ENCODE measurements at regions not wholly inside any gene's neighbourhood (a gene's known extent, or its start where the extent isn't known, plus 50 kb on each side); places are given as distances from the start of the nearest gene placed in this dataset.

GRCh38 chr16:61296814-61297213 is 739.4 kb downstream of the CDH8 start:
- H3K4me3 ChIP-seq (ENCODE audit: low read depth, low read length), result no peak overlapping the region
- no peak overlapping the region for H3K27ac ChIP-seq
- in situ Hi-C loops (cut with HindIII; ENCODE audit: low pct_ligation_motif_present, low sequenced_read_pairs), result no loop called here
- H3K36me3 ChIP-seq (replicated peaks), result no peaks in the 10 kb centered on the region
- no peak for TF ChIP-seq CTCF (IDR thresholded peaks at IDR 0.05; ENCODE audit: low read depth, low read length, missing control alignments)
- DNase-seq, result no peak
- no peaks in the 10 kb centered on the region for H3K27me3 ChIP-seq (replicated peaks)

- Histone ChIP-seq H3K4me3 (ENCODE audit: low read depth, low read length) (no peak overlapping the region), H3K27ac (no peak overlapping the region), H3K27me3 (replicated peaks) (no peaks in the 10 kb centered on the region), H3K36me3 (replicated peaks) (no peaks in the 10 kb centered on the region)
- in situ Hi-C loops (cut with HindIII; ENCODE audit: low pct_ligation_motif_present, low sequenced_read_pairs), result no loop called here
- DNase-seq, result no peak
- TF ChIP-seq CTCF (IDR thresholded peaks at IDR 0.05; ENCODE audit: low read depth, low read length, missing control alignments), result no peak
Observed at GRCh38 chr16:61296305-61296704, 739.9 kb downstream of the CDH8 start.

GRCh38 chr16:61295311-61295710 is 740.9 kb downstream of the CDH8 start:
- H3K27me3 ChIP-seq (replicated peaks), result no peaks in the 10 kb centered on the region
- DNase-seq, result peak; percentile 28
- in situ Hi-C loops (cut with HindIII; ENCODE audit: low pct_ligation_motif_present, low sequenced_read_pairs), result no loop called here
- H3K36me3 ChIP-seq (replicated peaks), result no peaks in the 10 kb centered on the region
- no peak overlapping the region for H3K27ac ChIP-seq
- H3K4me3 ChIP-seq (ENCODE audit: low read depth, low read length), result no peak overlapping the region
- TF ChIP-seq CTCF (IDR thresholded peaks at IDR 0.05; ENCODE audit: low read depth, low read length, missing control alignments), result no peak

- H3K27me3 ChIP-seq (replicated peaks), result no peaks in the 10 kb centered on the region
Observed at GRCh38 chr16:61289141-61289540, 747.1 kb downstream of the CDH8 start.

GRCh38 chr16:61277849-61278248 is 758.4 kb downstream of the CDH8 start:
- Histone ChIP-seq H3K36me3 (replicated peaks) (no peaks in the 10 kb centered on the region), H3K4me3 (ENCODE audit: low read depth, low read length) (no peak overlapping the region), H3K27ac (no peak overlapping the region), H3K27me3 (replicated peaks) (no peaks in the 10 kb centered on the region)
- in situ Hi-C loops (cut with HindIII; ENCODE audit: low pct_ligation_motif_present, low sequenced_read_pairs), result no loop called here
- no peak for DNase-seq
- TF ChIP-seq CTCF (IDR thresholded peaks at IDR 0.05; ENCODE audit: low read depth, low read length, missing control alignments), result no peak

More at GRCh38 chr16:61289141-61289540, 747.1 kb downstream of the CDH8 start:
- no peak overlapping the region for H3K27ac ChIP-seq
- no peak overlapping the region for H3K4me3 ChIP-seq (ENCODE audit: low read depth, low read length)
- TF ChIP-seq CTCF (IDR thresholded peaks at IDR 0.05; ENCODE audit: low read depth, low read length, missing control alignments), result no peak
- DNase-seq, result no peak
- no peaks in the 10 kb centered on the region for H3K36me3 ChIP-seq (replicated peaks)
- in situ Hi-C loops (cut with HindIII; ENCODE audit: low pct_ligation_motif_present, low sequenced_read_pairs), result no loop called here

- in situ Hi-C loops (cut with HindIII; ENCODE audit: low pct_ligation_motif_present, low sequenced_read_pairs), result no loop called here
- Histone ChIP-seq H3K36me3 (replicated peaks) (no peaks in the 10 kb centered on the region), H3K27me3 (replicated peaks) (no peaks in the 10 kb centered on the region), H3K4me3 (ENCODE audit: low read depth, low read length) (no peak overlapping the region), H3K27ac (no peak overlapping the region)
- DNase-seq, result no peak
- TF ChIP-seq CTCF (IDR thresholded peaks at IDR 0.05; ENCODE audit: low read depth, low read length, missing control alignments), result no peak
Observed at GRCh38 chr16:61274211-61274610, 762.0 kb downstream of the CDH8 start.
